Middle frontal gyrus (tissue), 1 donor: ENCODE measurements at regions not wholly inside any gene's neighbourhood (a gene's known extent, or its start where the extent isn't known, plus 50 kb on each side); places are given as distances from the start of the nearest gene placed in this dataset.

Experiments used
- DNase-seq: peaks from one replicate; pipeline ENCODE4 v3.0.0-alpha.2; 2015; ENCODE audit warnings: low spot score; ENCODE audit errors: extremely low spot score

GRCh38 chr16:5509336-5509735 is 411.7 kb upstream of the EEF2KMT start:
- no peak for DNase-seq

DNA sequence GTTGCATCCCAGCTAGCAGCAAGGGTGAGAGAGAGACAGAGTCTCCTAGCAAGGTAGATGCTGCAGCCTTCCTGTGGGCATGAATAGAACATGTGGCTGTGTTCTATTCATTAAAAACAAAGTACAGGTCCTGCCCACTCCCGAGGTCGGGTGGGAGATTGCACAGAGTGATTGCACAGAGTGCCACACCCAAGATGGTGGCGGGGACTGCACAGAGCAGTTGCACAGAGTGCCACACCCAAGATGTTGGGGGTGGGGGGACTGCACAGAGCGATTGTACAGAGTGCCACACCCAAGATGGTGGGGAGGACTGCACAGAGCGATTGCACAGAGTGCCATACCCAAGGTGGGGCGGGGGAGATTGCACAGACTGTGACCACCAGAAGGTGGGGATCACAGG is 410.8 kb upstream of the EEF2KMT start:
- DNase-seq: no peak

DNA sequence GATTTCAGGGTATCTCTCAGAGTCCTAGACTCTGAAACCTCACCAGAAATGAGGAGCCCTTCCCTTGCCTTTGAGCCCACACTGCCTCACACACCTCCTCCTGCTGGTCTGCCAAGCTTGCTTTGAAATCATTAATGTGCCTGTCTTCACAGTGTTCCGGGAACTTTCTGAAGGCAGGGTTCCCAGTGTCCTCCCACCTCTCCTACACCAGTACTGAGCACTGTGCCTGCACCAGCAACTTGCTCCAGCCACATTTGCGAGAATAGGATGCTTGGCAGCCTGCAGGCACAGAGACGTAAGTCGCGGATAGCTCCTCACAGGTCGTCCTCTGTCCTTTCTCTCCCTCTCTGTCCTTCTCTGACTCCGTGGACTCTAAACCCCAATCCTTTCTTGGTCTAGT is 408.4 kb upstream of the EEF2KMT start:
- DNase-seq: no peak

GRCh38 chr16:5505091-5505887 is 407.7 kb upstream of the EEF2KMT start:
- DNase-seq: no peak

DNA sequence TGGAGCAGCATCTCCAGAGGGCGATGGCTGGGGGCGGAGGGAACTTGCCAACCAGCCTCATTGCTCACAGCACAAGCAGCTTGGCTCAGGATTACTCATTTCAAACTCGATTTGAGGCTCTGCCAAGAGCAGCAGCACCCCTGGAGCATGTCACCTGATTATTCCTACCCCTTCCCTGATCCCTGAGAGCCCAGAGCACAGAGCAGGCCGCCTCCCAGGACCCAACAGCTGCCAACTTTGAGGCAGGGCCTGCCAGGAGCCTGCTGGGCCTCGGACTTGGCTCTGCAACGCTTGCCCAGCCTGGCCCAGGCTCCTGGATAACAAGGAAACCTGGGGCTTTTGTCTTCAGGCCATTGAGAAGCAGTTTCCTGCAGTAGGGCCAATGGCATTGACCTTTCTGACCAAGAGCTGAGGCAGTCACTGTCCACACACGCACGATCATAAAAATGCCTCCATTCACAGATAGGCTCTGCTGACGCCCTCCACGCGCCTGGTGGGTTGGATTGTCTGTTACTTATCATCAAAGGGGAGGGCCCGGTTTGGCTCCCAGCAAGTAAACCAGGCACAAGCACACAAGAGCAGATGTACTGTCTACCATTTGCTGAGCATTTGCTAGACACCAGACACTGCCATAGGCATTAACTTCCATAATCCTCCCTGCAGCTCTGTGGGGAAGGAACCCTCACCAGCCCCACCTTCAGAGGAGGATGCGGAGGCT is 406.6 kb upstream of the EEF2KMT start:
- no peak for DNase-seq

- no peak for DNase-seq
Observed at GRCh38 chr16:5502944-5503343, 405.3 kb upstream of the EEF2KMT start.

DNA sequence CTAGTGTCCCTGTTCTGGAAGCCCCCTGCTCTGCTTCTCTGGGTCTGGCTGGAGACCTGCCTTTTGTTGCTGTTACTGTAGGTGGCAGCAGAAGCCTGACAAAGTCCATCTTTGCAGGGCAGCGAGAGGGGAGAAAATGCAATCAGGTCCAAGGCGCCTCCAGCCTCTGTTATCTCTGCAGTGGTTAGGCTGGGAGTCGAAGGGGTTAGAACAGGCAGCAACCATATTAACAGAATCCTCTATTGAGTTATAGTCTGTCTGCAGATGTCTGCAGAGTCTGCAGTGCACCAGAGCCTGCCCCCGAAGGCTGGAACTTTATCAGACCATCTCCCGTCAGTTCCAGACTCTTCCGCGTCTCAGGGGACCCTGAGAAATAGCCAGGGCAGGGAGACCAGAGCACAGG is 404.9 kb upstream of the EEF2KMT start:
- DNase-seq: no peak

- DNase-seq: no peak
Observed at GRCh38 chr16:5500526-5500925, 402.9 kb upstream of the EEF2KMT start.

GRCh38 chr16:5498562-5498961 is 401.0 kb upstream of the EEF2KMT start:
- DNase-seq: no peak

- DNase-seq: no peak
Observed at GRCh38 chr16:5496013-5496412, 398.4 kb upstream of the EEF2KMT start.

- DNase-seq: no peak
Observed at GRCh38 chr16:5490499-5490898, 392.9 kb upstream of the EEF2KMT start.

DNA sequence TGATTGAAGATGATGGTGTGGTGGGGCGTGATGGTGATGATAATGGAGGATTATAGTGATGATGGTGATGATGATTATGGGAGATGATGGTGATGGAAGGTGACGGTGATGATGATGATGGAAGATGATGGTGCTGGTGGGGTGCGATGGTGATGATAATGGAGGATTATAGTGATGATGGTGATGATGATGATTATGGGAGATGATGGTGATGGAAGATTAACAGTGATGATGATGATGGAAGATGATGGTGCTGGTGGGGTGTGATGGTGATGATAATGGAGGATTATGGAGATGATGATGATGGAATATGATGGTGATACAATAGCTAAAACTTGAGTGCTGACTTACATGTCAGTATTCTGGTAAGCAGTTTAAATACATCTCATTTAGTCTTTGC is 391.0 kb upstream of the EEF2KMT start:
- no peak for DNase-seq

DNA sequence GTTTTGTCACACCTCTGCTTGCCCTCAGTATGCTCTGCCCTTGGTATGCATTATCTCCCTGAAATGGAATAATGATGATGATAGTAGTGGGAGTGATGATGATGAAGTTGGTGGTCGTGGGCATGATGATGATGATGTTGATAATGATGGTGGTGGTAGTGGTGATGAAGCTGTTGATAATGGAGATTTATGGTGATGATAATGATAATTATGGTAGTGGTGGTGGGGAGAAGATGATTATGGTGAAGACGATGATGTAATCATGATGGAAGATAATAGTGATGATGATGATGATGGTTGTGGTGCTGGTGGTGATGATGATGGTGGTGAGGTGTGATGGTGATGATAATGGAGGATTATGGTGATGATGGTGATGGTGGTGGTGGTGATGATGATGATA is 390.1 kb upstream of the EEF2KMT start:
- no peak for DNase-seq

DNA sequence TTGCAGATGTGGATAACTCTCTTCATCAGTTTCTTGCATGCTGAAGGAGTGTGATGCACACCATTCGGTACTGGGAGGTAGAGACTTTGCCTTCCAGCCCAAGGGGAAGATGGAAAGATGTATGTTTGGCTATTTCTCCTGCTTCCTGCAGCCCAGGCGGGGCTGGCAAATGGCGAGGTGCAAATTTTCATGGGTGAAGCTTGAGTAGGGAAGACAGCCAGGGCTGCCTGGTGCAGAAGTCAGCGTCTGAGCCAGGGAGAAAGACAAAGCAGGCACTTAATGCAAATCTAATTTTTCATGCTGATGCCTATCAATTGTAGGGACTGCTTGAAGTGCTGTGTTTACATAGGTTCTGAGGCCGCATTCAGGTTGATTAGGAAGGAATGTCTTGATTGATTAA is 384.7 kb upstream of the EEF2KMT start:
- no peak for DNase-seq

GRCh38 chr16:5480431-5481195 is 383.0 kb upstream of the EEF2KMT start:
- no peak for DNase-seq

DNA sequence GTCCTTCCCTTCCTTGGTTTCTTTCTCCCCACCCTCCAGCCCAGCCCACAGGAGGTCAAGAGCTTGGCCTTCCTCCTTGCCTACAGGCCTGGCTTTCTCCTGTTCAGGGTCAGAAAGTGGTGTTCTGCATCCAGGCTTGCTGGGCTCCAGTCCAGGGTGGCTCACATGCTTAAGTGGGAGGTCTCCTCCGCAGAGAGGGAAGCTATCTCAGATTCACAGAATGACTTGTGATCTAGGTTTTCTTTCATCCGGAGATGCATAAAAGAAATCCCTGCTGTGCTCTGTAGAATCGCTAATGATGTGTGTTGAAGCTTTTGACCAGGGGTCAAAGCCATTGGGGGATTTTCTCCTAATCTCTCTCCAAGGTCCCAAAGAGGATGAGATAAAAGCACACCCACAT is 382.3 kb upstream of the EEF2KMT start:
- no peak for DNase-seq

DNA sequence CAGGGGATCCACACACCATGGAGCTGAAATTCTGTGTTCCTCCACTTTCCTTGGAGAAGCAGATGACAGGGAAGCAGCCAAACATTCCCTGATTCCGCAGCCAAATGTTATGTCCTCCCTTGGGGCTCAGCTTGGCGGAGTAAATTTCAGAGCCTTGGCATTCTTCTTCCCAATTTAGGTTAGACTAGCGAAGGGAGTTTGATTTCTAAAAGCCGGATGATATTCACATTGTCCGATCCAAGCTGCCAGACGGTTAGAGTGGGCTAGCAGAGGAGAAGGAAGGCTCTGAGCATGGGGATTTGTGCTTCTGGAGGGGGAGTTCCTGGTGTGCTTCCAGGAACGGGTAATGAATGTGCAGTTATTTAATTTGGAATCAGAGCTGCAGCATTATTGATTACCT is 380.4 kb upstream of the EEF2KMT start:
- DNase-seq: no peak

DNA sequence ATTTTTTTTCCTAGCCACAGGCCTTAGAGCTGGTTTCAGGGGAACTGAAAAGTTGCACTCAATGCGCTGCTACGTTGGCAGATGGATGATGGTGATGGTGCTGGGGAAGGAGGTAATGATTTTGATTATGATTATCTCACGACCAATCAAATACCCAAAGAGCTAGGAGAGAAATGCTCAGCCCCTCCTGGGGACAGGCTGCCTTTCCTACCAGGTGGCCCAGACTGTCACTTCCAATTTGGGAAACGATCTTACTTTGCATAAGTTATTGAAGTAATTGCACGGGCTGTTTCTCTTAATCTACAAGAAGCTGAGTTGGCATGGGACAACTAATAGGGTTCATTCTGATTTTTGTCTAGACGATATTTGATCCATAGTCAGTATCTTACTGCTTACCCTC is 379.7 kb upstream of the EEF2KMT start:
- no peak for DNase-seq

- DNase-seq: no peak
Observed at GRCh38 chr16:5472552-5472951, 375.0 kb upstream of the EEF2KMT start.

- DNase-seq: no peak
Observed at GRCh38 chr16:5468488-5468887, 370.9 kb upstream of the EEF2KMT start.

GRCh38 chr16:5467552-5467951 is 370.0 kb upstream of the EEF2KMT start:
- DNase-seq: no peak

DNA sequence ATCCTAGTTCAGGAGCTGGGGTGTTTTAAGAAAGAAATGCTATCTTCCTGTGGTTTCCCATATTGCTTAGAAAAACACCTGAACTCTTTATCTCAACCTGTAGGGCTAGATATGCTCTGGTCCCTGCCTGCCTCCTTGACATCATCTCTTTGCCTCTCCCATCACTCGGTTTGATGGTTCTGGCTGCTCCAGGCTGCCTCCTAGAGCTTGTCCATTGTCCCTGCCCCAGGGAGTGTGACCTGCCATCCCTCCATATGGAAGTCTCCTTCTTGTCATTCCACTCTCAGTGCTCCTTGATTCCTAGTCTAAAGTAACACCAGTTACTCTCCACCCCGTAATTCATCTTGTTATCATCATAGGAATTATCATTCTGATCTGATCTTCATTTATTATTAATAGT is 369.0 kb upstream of the EEF2KMT start:
- DNase-seq: no peak
